ENCODE measurements at regions not wholly inside any gene's neighbourhood (a gene's known extent, or its start where the extent isn't known, plus 50 kb on each side); places are given as distances from the start of the nearest gene placed in this dataset.
"Not testable (repeated sequence)": the region's sequence is repeated elsewhere in the genome, so short reads cannot be mapped to it uniquely, and the experiment has no call there.

DNA sequence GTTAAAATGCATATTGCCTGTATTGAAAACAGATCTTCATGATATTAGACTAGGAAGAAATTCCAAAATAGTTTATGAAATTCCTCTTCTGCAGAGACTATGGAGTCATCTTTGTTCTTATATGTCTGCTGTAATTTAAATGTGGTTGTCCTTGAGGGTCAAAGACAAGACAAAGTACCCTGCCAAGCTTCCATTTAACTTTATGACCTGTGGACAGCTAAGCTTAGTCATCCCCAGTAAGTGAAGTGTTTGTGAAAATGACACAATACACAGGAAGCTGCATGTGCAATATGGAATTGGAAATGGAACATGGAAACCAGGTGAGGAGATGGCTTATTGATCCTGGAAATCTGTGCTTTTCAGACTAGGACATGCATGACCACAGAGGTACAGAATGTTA is 68.5 kb upstream of the GBE1 start:
- no peak for ATAC-seq
- no peak for TF ChIP-seq ZC3H10 (CRISPR knock-in tag; IDR thresholded peaks at IDR 0.05)

DNA sequence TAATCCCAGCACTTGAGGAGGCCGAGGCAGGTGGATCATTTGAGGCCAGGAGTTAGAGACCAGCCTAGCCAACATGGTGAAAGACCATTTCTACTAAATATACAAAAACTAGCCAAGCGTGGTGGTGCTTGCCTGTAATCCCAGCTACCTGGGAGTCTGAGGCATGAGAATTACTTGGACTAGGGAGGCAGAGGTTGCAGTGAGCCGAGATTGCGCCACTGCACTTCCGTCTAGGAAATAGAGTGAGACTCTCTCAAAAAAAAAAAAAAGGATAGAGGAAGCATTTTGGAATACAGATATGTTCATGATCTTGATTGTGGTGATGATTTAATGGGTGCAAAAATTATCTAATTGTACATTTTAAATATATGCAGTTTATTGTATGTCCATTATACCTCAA is 67.8 kb upstream of the GBE1 start:
- ATAC-seq, result not testable (repeated sequence)

DNA sequence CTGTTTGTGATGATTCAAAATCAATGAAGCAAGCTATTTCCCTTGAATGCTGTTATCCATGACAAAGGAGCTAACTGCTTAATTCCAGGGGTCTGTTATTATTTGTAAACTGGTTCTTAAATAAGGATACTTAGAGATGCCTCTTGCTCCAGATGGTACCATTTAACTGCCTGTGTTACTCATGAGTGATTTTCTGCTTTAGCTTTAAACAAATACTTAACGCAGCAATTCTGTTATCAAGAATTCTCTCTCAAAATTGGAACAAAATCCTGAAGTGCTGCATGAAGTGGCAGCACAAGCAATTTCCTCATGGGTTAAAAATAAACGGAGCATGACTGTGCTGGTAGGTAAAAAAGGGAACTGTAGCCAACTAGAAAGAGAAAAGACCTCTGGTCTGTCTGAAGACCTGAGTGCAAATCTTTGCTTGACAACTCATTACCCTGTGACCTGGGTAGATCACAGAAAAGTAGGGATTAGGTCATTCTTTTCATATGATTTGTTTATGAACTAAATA is 62.5 kb upstream of the GBE1 start:
- no peak for ATAC-seq
- TF ChIP-seq ZFP3 (CRISPR knock-in tag; IDR thresholded peaks at IDR 0.05) (no peak), BACH2 (CRISPR knock-in tag; IDR thresholded peaks at IDR 0.05; ENCODE audit: borderline replicate concordance) (no peak)

DNA sequence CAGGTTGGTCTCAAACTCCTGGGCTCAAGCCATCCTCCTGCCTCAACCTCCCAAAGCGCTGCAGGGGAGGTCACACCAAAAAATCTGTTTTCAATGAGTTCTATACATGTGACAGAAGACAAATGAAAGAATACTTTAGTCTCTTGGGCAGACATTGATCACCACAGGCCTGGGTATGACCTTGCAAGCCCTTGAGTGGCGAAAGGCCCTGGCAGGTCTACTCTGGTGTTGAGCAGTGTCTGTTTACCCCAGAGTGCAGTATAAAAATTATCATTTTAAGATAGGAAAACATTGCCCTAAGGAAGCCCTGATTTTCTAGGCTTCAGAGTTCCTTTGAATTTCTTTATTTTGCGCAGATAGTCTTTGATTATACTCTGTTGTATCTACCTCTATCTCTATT is 61.6 kb upstream of the GBE1 start:
- no peak for ATAC-seq
- TF ChIP-seq, protein P1, sequence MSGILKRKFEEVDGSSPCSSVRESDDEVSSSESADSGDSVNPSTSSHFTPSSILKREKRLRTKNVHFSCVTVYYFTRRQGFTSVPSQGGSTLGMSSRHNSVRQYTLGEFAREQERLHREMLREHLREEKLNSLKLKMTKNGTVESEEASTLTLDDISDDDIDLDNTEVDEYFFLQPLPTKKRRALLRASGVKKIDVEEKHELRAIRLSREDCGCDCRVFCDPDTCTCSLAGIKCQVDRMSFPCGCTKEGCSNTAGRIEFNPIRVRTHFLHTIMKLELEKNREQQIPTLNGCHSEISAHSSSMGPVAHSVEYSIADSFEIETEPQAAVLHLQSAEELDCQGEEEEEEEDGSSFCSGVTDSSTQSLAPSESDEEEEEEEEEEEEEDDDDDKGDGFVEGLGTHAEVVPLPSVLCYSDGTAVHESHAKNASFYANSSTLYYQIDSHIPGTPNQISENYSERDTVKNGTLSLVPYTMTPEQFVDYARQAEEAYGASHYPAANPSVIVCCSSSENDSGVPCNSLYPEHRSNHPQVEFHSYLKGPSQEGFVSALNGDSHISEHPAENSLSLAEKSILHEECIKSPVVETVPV (CRISPR knock-in tag; IDR thresholded peaks at IDR 0.05), result no peak
- TF ChIP-seq ISL1 (CRISPR knock-in tag; IDR thresholded peaks at IDR 0.05) (no peak), CSDC2 (CRISPR knock-in tag; IDR thresholded peaks at IDR 0.05) (no peak), ZNF565 (CRISPR knock-in tag; conservative IDR thresholded peaks at IDR 0.05; ENCODE audit: low read depth) (no peak), ZFP30 (CRISPR knock-in tag; IDR thresholded peaks at IDR 0.05) (no peak), ZC3H10 (CRISPR knock-in tag; IDR thresholded peaks at IDR 0.05) (no peak), ZFP3 (CRISPR knock-in tag; IDR thresholded peaks at IDR 0.05) (no peak), BACH2 (CRISPR knock-in tag; IDR thresholded peaks at IDR 0.05; ENCODE audit: borderline replicate concordance) (no peak), GLIS3 (CRISPR knock-in tag; IDR thresholded peaks at IDR 0.05) (no peak), RARB (CRISPR knock-in tag; IDR thresholded peaks at IDR 0.05) (no peak)
- TF ChIP-seq, protein P2, sequence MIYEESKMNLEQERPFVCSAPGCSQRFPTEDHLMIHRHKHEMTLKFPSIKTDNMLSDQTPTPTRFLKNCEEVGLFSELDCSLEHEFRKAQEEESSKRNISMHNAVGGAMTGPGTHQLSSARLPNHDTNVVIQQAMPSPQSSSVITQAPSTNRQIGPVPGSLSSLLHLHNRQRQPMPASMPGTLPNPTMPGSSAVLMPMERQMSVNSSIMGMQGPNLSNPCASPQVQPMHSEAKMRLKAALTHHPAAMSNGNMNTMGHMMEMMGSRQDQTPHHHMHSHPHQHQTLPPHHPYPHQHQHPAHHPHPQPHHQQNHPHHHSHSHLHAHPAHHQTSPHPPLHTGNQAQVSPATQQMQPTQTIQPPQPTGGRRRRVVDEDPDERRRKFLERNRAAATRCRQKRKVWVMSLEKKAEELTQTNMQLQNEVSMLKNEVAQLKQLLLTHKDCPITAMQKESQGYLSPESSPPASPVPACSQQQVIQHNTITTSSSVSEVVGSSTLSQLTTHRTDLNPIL (CRISPR knock-in tag; IDR thresholded peaks at IDR 0.05; ENCODE audit: low read depth), result no peak
- TF ChIP-seq, protein P3, sequence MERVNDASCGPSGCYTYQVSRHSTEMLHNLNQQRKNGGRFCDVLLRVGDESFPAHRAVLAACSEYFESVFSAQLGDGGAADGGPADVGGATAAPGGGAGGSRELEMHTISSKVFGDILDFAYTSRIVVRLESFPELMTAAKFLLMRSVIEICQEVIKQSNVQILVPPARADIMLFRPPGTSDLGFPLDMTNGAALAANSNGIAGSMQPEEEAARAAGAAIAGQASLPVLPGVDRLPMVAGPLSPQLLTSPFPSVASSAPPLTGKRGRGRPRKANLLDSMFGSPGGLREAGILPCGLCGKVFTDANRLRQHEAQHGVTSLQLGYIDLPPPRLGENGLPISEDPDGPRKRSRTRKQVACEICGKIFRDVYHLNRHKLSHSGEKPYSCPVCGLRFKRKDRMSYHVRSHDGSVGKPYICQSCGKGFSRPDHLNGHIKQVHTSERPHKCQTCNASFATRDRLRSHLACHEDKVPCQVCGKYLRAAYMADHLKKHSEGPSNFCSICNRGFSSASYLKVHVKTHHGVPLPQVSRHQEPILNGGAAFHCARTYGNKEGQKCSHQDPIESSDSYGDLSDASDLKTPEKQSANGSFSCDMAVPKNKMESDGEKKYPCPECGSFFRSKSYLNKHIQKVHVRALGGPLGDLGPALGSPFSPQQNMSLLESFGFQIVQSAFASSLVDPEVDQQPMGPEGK (CRISPR knock-in tag; IDR thresholded peaks at IDR 0.05; ENCODE audit: borderline replicate concordance), result no peak
- TF ChIP-seq, protein P4, sequence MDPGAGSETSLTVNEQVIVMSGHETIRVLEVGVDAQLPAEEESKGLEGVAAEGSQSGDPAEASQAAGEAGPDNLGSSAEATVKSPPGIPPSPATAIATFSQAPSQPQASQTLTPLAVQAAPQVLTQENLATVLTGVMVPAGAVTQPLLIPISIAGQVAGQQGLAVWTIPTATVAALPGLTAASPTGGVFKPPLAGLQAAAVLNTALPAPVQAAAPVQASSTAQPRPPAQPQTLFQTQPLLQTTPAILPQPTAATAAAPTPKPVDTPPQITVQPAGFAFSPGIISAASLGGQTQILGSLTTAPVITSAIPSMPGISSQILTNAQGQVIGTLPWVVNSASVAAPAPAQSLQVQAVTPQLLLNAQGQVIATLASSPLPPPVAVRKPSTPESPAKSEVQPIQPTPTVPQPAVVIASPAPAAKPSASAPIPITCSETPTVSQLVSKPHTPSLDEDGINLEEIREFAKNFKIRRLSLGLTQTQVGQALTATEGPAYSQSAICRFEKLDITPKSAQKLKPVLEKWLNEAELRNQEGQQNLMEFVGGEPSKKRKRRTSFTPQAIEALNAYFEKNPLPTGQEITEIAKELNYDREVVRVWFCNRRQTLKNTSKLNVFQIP (CRISPR knock-in tag; IDR thresholded peaks at IDR 0.05; ENCODE audit: borderline replicate concordance, low read depth), result no peak

DNA sequence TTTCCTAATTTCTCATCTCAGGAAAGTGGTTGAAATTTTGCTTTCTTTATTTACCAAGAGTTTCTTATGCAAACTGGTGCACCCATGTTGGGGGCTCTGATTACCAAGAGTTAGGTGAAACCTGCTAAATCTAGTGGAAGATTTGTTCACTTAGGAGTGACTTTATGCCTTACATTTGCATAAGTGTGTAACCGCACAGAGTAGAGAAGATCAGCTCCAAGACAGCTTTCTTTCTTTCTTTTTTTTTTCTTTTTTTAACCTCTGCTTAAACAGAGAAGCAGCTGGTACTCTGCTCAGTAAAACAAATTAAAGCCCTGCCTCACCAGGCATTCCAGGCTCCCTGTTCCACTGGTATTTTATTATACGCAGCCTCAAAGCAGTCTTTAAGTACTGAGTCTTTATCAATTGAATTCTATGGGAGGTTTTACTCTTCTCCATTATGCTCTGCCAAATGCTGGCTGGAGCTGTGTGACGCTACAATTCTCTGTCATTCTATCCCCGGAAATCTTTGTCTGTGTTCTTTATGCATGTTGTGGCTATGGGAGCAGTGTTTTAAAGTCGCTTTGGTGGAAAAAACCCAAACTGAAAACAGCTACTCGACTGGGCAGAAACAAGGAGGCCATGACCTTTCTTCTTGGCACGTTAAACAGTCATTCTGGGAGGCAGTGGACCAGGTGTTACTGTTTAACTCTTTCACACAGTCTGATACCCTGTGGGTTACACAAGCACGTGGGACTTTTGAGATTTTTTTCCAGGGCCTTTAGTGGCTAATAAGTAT is 55.2 kb upstream of the GBE1 start:
- no peak for TF ChIP-seq ZFP30 (CRISPR knock-in tag; IDR thresholded peaks at IDR 0.05)
- TF ChIP-seq RARB (CRISPR knock-in tag; IDR thresholded peaks at IDR 0.05), result no peak
- TF ChIP-seq, protein P1 (CRISPR knock-in tag; IDR thresholded peaks at IDR 0.05), result no peak
- TF ChIP-seq ZFP3 (CRISPR knock-in tag; IDR thresholded peaks at IDR 0.05), result no peak
- TF ChIP-seq, protein P2 (CRISPR knock-in tag; IDR thresholded peaks at IDR 0.05; ENCODE audit: low read depth), result no peak
- no peak for TF ChIP-seq SNAI2 (CRISPR knock-in tag; IDR thresholded peaks at IDR 0.05)
- TF ChIP-seq ARNTL (CRISPR knock-in tag; IDR thresholded peaks at IDR 0.05; ENCODE audit: borderline replicate concordance, low read depth), result no peak
- TF ChIP-seq CSDC2 (CRISPR knock-in tag; IDR thresholded peaks at IDR 0.05), result no peak
- no peak for TF ChIP-seq ZNF565 (CRISPR knock-in tag; conservative IDR thresholded peaks at IDR 0.05; ENCODE audit: low read depth)
- no peak for ATAC-seq

DNA sequence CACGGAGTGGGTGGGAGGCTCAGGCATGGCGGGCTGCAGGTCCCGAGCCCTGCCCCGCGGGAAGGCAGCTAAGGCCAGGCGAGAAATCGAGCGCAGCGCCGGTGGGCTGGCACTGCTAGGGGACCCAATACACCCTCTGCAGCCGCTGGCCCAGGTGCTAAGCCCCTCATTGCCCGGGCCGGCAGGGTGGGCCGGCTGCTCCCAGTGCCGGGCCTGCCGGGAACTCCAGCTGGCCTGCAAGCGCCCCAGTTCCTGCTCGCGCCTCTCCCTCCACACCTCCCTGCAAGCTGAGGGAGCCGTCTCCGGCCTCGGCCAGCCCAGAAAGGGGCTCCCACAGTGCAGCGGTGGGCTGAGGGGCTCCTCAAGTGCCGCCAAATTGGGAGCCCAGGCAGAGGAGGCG is 50.7 kb upstream of the GBE1 start:
- ATAC-seq, result not testable (repeated sequence)
